G401 (cell line): ENCODE measurements at regions not wholly inside any gene's neighbourhood (a gene's known extent, or its start where the extent isn't known, plus 50 kb on each side); places are given as distances from the start of the nearest gene placed in this dataset.

Experiments used
- DNase-seq: peaks from one replicate; pipeline ENCODE4 v3.0.0-alpha.2; 2015; ENCODE audit warnings: low spot score
- in situ Hi-C: cut with HindIII; loops from 2 replicates; pipeline ENCODE4 v1.10.0; 2016; ENCODE audit warnings: low sequenced_read_pairs, mixed read lengths

- DNase-seq = no peak
- in situ Hi-C loops = no loop called here
Measured at GRCh38 chr4:19130866-19131265, 1109.3 kb upstream of the LCORL start.

GRCh38 chr4:19128176-19128575, 1106.6 kb upstream of the LCORL start:
- in situ Hi-C loops = no loop called here

DNA sequence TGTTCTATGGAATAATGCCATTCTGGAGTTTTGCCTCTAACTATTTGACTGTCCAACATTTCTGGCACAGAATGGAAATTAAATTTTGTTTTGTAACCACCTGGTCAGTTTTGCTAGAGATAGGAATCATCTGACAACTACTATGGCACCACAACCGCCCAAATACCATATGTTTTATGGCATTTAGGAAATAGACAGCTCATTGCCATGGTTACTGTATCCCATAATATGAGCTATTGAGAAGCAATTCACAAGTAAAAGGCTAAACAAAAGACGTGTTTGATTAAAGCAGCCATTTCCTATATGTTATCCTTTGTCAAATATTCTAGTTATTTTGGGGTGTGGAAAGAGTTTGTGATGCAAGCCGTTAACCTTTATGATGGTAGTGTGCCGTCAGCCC, 1105.3 kb upstream of the LCORL start:
- in situ Hi-C loops = no loop called here

More at GRCh38 chr4:19128176-19128575, 1106.6 kb upstream of the LCORL start:
- DNase-seq = no peak

DNA sequence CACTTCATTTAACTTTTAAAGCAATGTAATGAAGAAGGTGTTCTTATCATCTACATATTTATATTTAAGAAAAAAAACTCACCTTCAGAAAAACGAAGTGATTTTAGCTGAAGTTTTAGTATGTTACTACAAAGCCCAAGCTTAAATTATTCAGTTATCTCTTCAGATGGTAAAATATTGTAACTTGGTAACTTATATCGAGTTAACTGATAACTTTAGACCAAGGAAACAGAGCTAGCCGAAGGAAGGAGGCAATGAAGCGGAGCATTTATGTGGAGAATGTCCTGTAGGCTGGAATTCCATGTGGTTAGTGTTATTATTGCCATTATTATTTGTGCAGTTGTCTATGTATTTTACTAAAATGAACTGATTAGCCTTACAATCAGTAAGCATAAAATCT, 1102.1 kb upstream of the LCORL start:
- in situ Hi-C loops = no loop called here
- no peak for DNase-seq

More for the DNA sequence above, 1105.3 kb upstream of the LCORL start:
- no peak for DNase-seq

- in situ Hi-C loops = no loop called here
- no peak for DNase-seq
Measured at GRCh38 chr4:19119904-19120560, 1098.5 kb upstream of the LCORL start.

GRCh38 chr4:19117022-19117421, 1095.5 kb upstream of the LCORL start:
- DNase-seq = no peak
- in situ Hi-C loops = no loop called here

GRCh38 chr4:19104176-19104575, 1082.6 kb upstream of the LCORL start:
- in situ Hi-C loops = no loop called here
- no peak for DNase-seq

DNA sequence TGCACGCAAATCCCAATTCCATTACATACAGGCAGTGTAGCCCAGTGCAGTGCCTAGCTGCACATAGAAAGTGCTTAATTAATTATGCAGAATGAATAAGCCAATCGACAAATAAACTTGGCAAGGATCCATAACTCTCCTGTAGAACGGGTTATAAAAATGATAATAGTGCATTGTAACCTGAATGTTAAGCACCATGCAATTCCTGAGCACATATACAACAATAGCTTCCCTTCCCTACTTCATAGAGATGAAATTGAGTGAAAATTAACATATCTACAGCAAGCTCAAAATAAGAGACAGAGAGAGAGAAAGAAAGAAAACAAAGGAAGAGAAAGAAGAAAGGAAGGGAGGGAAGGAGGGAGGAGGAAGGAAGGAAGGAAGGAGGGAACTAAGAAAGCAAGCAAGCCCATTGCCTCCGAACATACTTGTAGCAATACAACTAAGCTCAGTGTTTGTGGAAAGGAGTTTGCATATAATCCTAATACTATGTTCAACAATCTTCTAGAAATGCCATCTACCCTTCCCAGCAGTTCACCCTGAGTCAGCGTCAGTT, 1074.0 kb upstream of the LCORL start:
- in situ Hi-C loops = no loop called here
- DNase-seq = no peak

- no peak for DNase-seq
- in situ Hi-C loops = no loop called here
Measured at GRCh38 chr4:19093951-19094350, 1072.4 kb upstream of the LCORL start.

DNA sequence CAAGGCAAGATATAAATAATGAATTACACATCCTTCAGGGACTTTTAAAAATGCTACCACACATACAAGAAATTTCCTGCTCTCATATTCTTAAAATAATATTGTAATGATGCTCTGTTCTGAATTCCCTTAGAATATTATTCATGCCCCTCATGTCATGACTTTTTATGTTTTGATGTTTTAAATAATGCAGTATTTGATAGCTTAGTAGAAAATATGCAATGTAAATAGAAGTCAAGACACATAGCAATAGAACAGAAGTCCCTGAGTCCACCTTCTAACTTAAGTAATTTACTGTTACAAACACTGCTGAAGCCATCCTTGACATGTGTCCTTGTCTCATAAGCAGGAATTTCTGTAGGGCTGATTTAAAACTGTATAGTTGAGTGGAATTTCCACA, 1071.2 kb upstream of the LCORL start:
- no peak for DNase-seq
- in situ Hi-C loops = no loop called here

GRCh38 chr4:19074036-19074435, 1052.5 kb upstream of the LCORL start:
- in situ Hi-C loops = no loop called here
- DNase-seq = no peak

- no peak for DNase-seq
- in situ Hi-C loops = no loop called here
Measured at GRCh38 chr4:19063662-19064061, 1042.1 kb upstream of the LCORL start.

GRCh38 chr4:19054916-19055315, 1033.4 kb upstream of the LCORL start:
- DNase-seq = no peak
- in situ Hi-C loops = no loop called here

- no peak for DNase-seq
- in situ Hi-C loops = no loop called here
Measured at GRCh38 chr4:19051831-19052230, 1030.3 kb upstream of the LCORL start.

GRCh38 chr4:19047279-19047880, 1025.8 kb upstream of the LCORL start:
- in situ Hi-C loops = no loop called here
- DNase-seq = no peak

GRCh38 chr4:19039816-19040215, 1018.3 kb upstream of the LCORL start:
- no peak for DNase-seq
- in situ Hi-C loops = no loop called here

DNA sequence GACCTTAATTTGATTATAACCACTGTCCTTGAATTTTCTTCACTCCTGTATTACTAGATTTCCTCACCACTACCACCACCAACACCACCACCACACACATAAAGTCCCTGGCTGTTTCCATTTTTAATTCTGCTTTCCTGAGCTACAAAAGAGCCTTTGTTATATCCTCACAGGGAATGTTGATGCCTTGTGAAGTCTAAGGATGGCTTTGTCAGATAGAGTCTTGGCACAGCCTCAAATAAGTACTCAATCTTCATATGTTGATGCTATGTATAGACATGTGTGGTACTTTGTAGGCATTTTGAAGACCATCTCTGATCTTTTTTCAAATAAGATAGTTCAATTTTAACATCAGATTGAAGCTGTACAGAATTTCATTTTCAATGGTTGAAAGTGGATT, 1016.7 kb upstream of the LCORL start:
- in situ Hi-C loops = no loop called here
- DNase-seq = no peak

DNA sequence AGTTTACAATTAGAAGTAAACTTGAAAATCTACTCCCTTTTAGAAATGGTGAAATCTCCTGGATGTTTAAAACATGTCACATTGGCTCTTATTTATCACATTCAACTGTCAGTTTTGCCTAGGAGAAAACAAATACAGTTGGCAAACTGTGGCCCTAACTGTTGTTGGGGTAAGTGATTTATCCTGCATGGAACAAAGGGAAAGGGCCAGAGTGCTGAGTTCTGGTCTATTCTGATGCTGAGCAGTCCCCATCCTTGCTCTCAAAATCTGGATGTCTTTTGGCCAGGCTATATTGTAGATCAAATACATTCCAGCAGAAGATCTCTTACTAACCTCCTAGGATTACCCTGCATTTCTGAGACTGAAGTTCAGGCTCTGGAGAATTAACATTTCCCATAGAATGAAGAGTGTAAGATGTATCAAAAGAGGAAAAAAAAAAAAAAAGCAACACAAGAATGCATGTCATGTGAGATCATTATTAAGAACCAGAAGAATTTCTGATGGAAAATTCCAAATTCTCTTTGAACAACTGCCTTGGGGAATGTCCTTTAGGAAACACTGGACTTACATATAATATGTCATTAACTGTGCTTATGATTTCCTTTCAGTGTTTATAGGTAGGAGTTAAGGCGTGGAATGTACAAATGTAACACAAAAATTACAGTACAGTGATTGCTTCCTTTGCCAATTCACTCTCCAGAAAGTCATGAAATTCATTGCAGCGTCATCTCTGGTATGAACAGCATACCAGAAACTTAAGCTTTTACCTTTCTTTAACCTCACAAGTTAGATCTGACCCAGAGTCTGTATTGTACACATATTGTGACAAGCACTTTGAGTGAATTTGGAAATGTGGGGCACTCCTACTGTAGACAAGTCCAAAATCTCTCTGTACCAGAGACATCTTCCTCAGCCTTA, 1012.5 kb upstream of the LCORL start:
- no peak for DNase-seq
- in situ Hi-C loops = no loop called here

DNA sequence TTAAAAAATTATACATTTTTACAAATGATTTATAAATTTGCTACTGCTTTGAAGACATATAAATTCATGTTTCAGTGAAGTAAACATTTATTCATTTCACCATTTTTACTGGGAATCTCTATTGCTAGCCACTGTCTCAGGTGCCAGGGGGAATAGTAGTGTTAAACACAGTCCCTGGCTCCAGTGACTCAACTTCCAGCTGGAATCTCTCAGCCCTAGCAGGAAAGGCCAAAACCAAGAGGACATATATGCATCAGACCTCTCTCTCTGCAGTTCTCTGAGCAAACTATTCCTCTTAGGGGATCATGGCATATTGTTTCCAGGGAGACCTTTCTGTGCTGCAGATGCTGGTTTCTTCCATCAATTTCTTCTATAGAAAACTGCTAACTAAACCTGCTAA, 1009.0 kb upstream of the LCORL start:
- DNase-seq = no peak
- in situ Hi-C loops = no loop called here

- DNase-seq = no peak
- in situ Hi-C loops = no loop called here
Measured at GRCh38 chr4:19030048-19030447, 1008.5 kb upstream of the LCORL start.
